GM19351 (cell line): ENCODE measurements at regions not wholly inside any gene's neighbourhood (a gene's known extent, or its start where the extent isn't known, plus 50 kb on each side); places are given as distances from the start of the nearest gene placed in this dataset.
"Not testable (repeated sequence)": the region's sequence is repeated elsewhere in the genome, so short reads cannot be mapped to it uniquely, and the experiment has no call there.

ENCODE experiments used
- ATAC-seq: cut with Tn5 transposase; IDR thresholded peaks from one replicate; pipeline ENCODE4 v1.9.1; 2021; ENCODE audit warnings: mild to moderate bottlenecking, moderate library complexity; ENCODE audit not compliant: unreplicated experiment

- ATAC-seq: no peak
Observed at GRCh38 chr5:62199792-62200716, 106.0 kb upstream of the KIF2A start.

- no peak for ATAC-seq
Observed at GRCh38 chr5:62206150-62206829, 99.7 kb upstream of the KIF2A start.

GRCh38 chr5:62208218-62208852 is 97.7 kb upstream of the KIF2A start:
- no peak for ATAC-seq

GRCh38 chr5:62211405-62211804 is 94.6 kb upstream of the KIF2A start:
- ATAC-seq: no peak

- ATAC-seq: no peak
Observed at GRCh38 chr5:62212648-62213047, 93.4 kb upstream of the KIF2A start.

- ATAC-seq: no peak
Observed at GRCh38 chr5:62214701-62215100, 91.3 kb upstream of the KIF2A start.

- not testable (repeated sequence) for ATAC-seq
Observed at GRCh38 chr5:62216603-62217002, 89.4 kb upstream of the KIF2A start.

- ATAC-seq: not testable (repeated sequence)
Observed at GRCh38 chr5:62217095-62217494, 88.9 kb upstream of the KIF2A start.

- not testable (repeated sequence) for ATAC-seq
Observed at GRCh38 chr5:62218860-62219259, 87.1 kb upstream of the KIF2A start.

GRCh38 chr5:62221881-62222280 is 84.1 kb upstream of the KIF2A start:
- not testable (repeated sequence) for ATAC-seq

- not testable (repeated sequence) for ATAC-seq
Observed at GRCh38 chr5:62222305-62222704, 83.7 kb upstream of the KIF2A start.

- ATAC-seq: peak; percentile 90
Observed at GRCh38 chr5:62223312-62223670, 82.7 kb upstream of the KIF2A start.

GRCh38 chr5:62224987-62225601 is 80.9 kb upstream of the KIF2A start:
- not testable (repeated sequence) for ATAC-seq

GRCh38 chr5:62230876-62231388 is 75.1 kb upstream of the KIF2A start:
- not testable (repeated sequence) for ATAC-seq

GRCh38 chr5:62231576-62231975 is 74.4 kb upstream of the KIF2A start:
- ATAC-seq: no peak

GRCh38 chr5:62232218-62232617 is 73.8 kb upstream of the KIF2A start:
- ATAC-seq: not testable (repeated sequence)

- ATAC-seq: peak; percentile 42
Observed at GRCh38 chr5:62233083-62234046, 72.6 kb upstream of the KIF2A start.

GRCh38 chr5:62236593-62236992 is 69.4 kb upstream of the KIF2A start:
- peak; percentile 77 for ATAC-seq

GRCh38 chr5:62237944-62238343 is 68.1 kb upstream of the KIF2A start:
- not testable (repeated sequence) for ATAC-seq

GRCh38 chr5:62238584-62238983 is 67.4 kb upstream of the KIF2A start:
- not testable (repeated sequence) for ATAC-seq
